Stomach (tissue), 4 donors: ENCODE measurements at regions not wholly inside any gene's neighbourhood (a gene's known extent, or its start where the extent isn't known, plus 50 kb on each side); places are given as distances from the start of the nearest gene placed in this dataset.

Source experiments
- CTCF ChIP-seq, 7 experiments: fragments of 450-650 bp in 4 of 7; fragments of 200-600 bp in 3 of 7; sonication (generic) in 3 of 7; IDR thresholded peaks; one replicate each; pipeline ENCODE4 v1.5.1; 2016 to 2019; ENCODE audit warnings: antibody characterized with exemption in 7 of 7, control low read depth in 2 of 7, mild to moderate bottlenecking in 1 of 7
- EP300 ChIP-seq: sonication (generic); formaldehyde crosslinking; IDR thresholded peaks from one replicate; pipeline ENCODE4 v1.6.1; 2017; ENCODE audit warnings: antibody characterized with exemption
- POLR2A ChIP-seq, 4 donors: fragments of 450-650 bp; IDR thresholded peaks; one replicate each; pipeline ENCODE4 v1.6.1; 2016; ENCODE audit warnings: antibody characterized with exemption in 4 of 4, control low read depth in 2 of 4, mild to moderate bottlenecking in 1 of 4, moderate library complexity in 1 of 4
- POLR2AphosphoS5 ChIP-seq, 3 donors: sonication (generic); formaldehyde crosslinking; IDR thresholded peaks; one replicate each; pipeline ENCODE4 v1.6.1; 2016; ENCODE audit warnings: antibody characterized with exemption in 3 of 3

- TF ChIP-seq POLR2A (IDR thresholded peaks at IDR 0.05) (no peak), CTCF (IDR thresholded peaks at IDR 0.05) (no peak), EP300 (no peak), POLR2AphosphoS5 (IDR thresholded peaks at IDR 0.05) (no peak)
These were observed 90.1 kb upstream of the B3GAT1 start for GRCh38 chr11:134502153-134502550.
